Esophagus squamous epithelium (tissue), 5 donors: ENCODE measurements at regions not wholly inside any gene's neighbourhood (a gene's known extent, or its start where the extent isn't known, plus 50 kb on each side); places are given as distances from the start of the nearest gene placed in this dataset.

Source experiments
- DNase-seq: peaks from one replicate; lab custom pipeline; 2025; lab: John Stamatoyannopoulos, UW
- H3K27ac ChIP-seq, 4 donors: fragments of 200-600 bp; sonication (generic); one replicate each; pipeline ENCODE4 v1.5.1; 2016 to 2019; ENCODE audit warnings: mild to moderate bottlenecking in 1 of 4
- H3K27me3 ChIP-seq, 4 donors: fragments of 200-600 bp; sonication (generic); 1 replicate in 3 of 4; 2 replicates in 1 of 4; pipeline versions ENCODE4 v1.5.1 to v1.6.0; 2017 to 2021; ENCODE audit warnings: antibody characterized with exemption in 1 of 4
- H3K36me3 ChIP-seq, 3 donors: fragments of 200-600 bp; sonication (generic); one replicate each; pipeline ENCODE4 v1.5.1; 2016 to 2019
- H3K4me1 ChIP-seq, 3 donors: fragments of 200-600 bp; sonication (generic); one replicate each; pipeline ENCODE4 v1.5.1; 2017 to 2019
- H3K4me3 ChIP-seq, 4 donors: fragments of 200-600 bp; sonication (generic); 1 replicate in 3 of 4; 2 replicates in 1 of 4; pipeline ENCODE4 v1.5.1; 2016 to 2019; ENCODE audit warnings: mild to moderate bottlenecking in 2 of 4, moderate library complexity in 1 of 4
- H3K9me3 ChIP-seq, 3 donors: fragments of 200-600 bp; sonication (generic); one replicate each; pipeline ENCODE4 v1.5.1; 2016 to 2019
- POLR2A ChIP-seq, 4 donors: fragments of 450-650 bp; IDR thresholded peaks; one replicate each; pipeline ENCODE4 v1.6.1; 2017; ENCODE audit warnings: antibody characterized with exemption in 4 of 4, mild to moderate bottlenecking in 4 of 4, moderate library complexity in 3 of 4
- WGBS, 2 donors: methylation state at CpG; one replicate each; pipeline ENCODE4 v1.1.5; 2018; 5-methylcytosine and 5-hydroxymethylcytosine counted together
- intact Hi-C: fragments of 100-400 bp; cut with DNase I; formaldehyde crosslinking; loops from one replicate; pipeline ENCODE4 v1.15.0; 2022
- TF ChIP-seq, protein P1 (sequence below), 6 experiments: fragments of 450-650 bp in 4 of 6; fragments of 200-600 bp in 2 of 6; sonication (generic) in 2 of 6; IDR thresholded peaks; one replicate each; pipeline ENCODE4 v1.5.1; 2016 to 2019; ENCODE audit warnings: antibody characterized with exemption in 6 of 6, mild to moderate bottlenecking in 4 of 6, moderate library complexity in 4 of 6
- donor health status: DM: yes; HTN: yes; CAD: no.

- no peaks in the 10 kb centered on the region for H3K36me3 ChIP-seq
- no peak overlapping the region for H3K27ac ChIP-seq
- no peaks in the 10 kb centered on the region for H3K4me1 ChIP-seq
- intact Hi-C loops: no loop called here
- no peaks in the 10 kb centered on the region for H3K27me3 ChIP-seq
- TF ChIP-seq, protein P1, sequence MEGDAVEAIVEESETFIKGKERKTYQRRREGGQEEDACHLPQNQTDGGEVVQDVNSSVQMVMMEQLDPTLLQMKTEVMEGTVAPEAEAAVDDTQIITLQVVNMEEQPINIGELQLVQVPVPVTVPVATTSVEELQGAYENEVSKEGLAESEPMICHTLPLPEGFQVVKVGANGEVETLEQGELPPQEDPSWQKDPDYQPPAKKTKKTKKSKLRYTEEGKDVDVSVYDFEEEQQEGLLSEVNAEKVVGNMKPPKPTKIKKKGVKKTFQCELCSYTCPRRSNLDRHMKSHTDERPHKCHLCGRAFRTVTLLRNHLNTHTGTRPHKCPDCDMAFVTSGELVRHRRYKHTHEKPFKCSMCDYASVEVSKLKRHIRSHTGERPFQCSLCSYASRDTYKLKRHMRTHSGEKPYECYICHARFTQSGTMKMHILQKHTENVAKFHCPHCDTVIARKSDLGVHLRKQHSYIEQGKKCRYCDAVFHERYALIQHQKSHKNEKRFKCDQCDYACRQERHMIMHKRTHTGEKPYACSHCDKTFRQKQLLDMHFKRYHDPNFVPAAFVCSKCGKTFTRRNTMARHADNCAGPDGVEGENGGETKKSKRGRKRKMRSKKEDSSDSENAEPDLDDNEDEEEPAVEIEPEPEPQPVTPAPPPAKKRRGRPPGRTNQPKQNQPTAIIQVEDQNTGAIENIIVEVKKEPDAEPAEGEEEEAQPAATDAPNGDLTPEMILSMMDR (IDR thresholded peaks at IDR 0.05): no peak
- TF ChIP-seq POLR2A (IDR thresholded peaks at IDR 0.05): no peak
- no peaks in the 10 kb centered on the region for H3K9me3 ChIP-seq
- WGBS, 2 donors: 53 to 62% methylated on average over 3 of the region's 3 CpGs
- no peak for DNase-seq
- H3K4me3 ChIP-seq: no peak overlapping the region
Measured at GRCh38 chr13:67630640-67631039, 400.5 kb upstream of the PCDH9 start.

DNA sequence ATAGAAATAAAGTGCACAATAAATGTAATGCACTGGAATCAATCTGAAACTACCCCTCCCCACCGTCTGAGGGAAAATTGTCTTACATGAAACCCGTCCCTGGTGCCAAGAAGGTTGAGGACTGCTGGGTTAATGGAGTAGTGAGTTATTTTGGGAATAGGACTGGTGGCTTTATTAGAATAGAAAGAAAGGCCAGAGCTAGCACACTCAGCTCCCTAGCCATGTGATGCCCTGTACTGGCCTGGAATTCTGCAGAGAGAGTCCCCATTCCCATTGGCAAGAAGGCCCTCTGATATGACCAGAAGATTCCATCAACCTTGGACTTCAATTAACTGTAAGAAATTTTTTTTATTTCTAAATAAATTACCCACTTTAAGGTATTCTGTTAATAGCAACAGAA, 393.5 kb upstream of the PCDH9 start:
- TF ChIP-seq POLR2A (IDR thresholded peaks at IDR 0.05): no peak
- TF ChIP-seq, protein P1 (IDR thresholded peaks at IDR 0.05): no peak
- intact Hi-C loops: no loop called here
- H3K27me3 ChIP-seq: no peaks in the 10 kb centered on the region
- WGBS, 2 donors: 73 to 82% methylated on average over 2 of the region's 2 CpGs
- H3K36me3 ChIP-seq: no peaks in the 10 kb centered on the region
- H3K27ac ChIP-seq: no peak overlapping the region
- no peaks in the 10 kb centered on the region for H3K4me1 ChIP-seq
- no peak overlapping the region for H3K4me3 ChIP-seq
- H3K9me3 ChIP-seq: no peaks in the 10 kb centered on the region
- no peak for DNase-seq

DNA sequence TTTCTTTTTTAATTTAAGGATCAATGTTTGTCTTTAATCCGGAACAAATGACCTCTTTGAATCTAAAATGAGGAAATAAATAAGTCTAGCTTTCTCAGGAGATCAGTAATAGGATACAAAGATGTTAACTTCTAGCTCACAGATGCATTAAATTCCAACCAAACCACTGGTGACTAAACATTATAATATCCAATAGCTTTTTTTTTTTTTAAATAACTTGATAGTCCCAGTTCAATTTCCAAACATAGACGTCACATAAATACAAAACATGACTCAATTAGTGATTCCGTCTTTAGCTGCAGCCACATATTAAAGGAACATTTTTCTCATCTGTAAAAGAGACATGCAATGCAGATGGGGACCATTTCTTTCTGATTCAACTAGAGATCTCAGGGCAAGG, 390.5 kb upstream of the PCDH9 start:
- Histone ChIP-seq H3K36me3 (no peaks in the 10 kb centered on the region), H3K4me1 (no peaks in the 10 kb centered on the region), H3K27ac (no peak overlapping the region), H3K4me3 (no peak overlapping the region), H3K9me3 (no peaks in the 10 kb centered on the region), H3K27me3 (no peaks in the 10 kb centered on the region)
- WGBS, 2 donors: 76% methylated on average over 3 of the region's 3 CpGs
- intact Hi-C loops: no loop called here
- DNase-seq: no peak
- TF ChIP-seq, protein P1 (IDR thresholded peaks at IDR 0.05): no peak
- no peak for TF ChIP-seq POLR2A (IDR thresholded peaks at IDR 0.05)

- H3K9me3 ChIP-seq: no peaks in the 10 kb centered on the region
- 52 to 61% methylated on average over 2 of the region's 2 CpGs for WGBS, 2 donors
- no peaks in the 10 kb centered on the region for H3K36me3 ChIP-seq
- no peak overlapping the region for H3K27ac ChIP-seq
- TF ChIP-seq POLR2A (IDR thresholded peaks at IDR 0.05): no peak
- TF ChIP-seq, protein P1 (IDR thresholded peaks at IDR 0.05): no peak
- H3K4me1 ChIP-seq: no peaks in the 10 kb centered on the region
- no peak for DNase-seq
- H3K27me3 ChIP-seq: no peaks in the 10 kb centered on the region
- H3K4me3 ChIP-seq: no peak overlapping the region
- intact Hi-C loops: no loop called here
Measured at GRCh38 chr13:67619995-67620380, 389.9 kb upstream of the PCDH9 start.

GRCh38 chr13:67619351-67619994, 389.3 kb upstream of the PCDH9 start:
- H3K4me3 ChIP-seq: no peak overlapping the region
- H3K4me1 ChIP-seq: no peaks in the 10 kb centered on the region
- TF ChIP-seq, protein P1 (IDR thresholded peaks at IDR 0.05): no peak
- TF ChIP-seq POLR2A (IDR thresholded peaks at IDR 0.05): no peak
- no peak for DNase-seq
- no peaks in the 10 kb centered on the region for H3K36me3 ChIP-seq
- H3K27me3 ChIP-seq: no peaks in the 10 kb centered on the region
- no peak overlapping the region for H3K27ac ChIP-seq
- no peaks in the 10 kb centered on the region for H3K9me3 ChIP-seq
- intact Hi-C loops: no loop called here
